OCI-LY1 (cell line): ENCODE measurements at regions not wholly inside any gene's neighbourhood (a gene's known extent, or its start where the extent isn't known, plus 50 kb on each side); places are given as distances from the start of the nearest gene placed in this dataset.

Experiments used
- EZH2 ChIP-seq: fragments of 200-600 bp; sonication (generic), shearing (Covaris generic); IDR thresholded peaks from 2 replicates; pipeline ENCODE4 v1.8.0; 2017; ENCODE audit warnings: borderline replicate concordance, mixed run types, mild to moderate bottlenecking, antibody characterized with exemption, low read length, moderate library complexity, mixed read lengths
- TF ChIP-seq, protein P1 (sequence below): fragments of 200-600 bp; sonication (generic), shearing (Covaris generic); IDR thresholded peaks from 2 replicates; pipeline ENCODE4 v1.5.1; 2017; ENCODE audit warnings: mild to moderate bottlenecking, antibody characterized with exemption, low read length, moderate library complexity, mixed read lengths

DNA sequence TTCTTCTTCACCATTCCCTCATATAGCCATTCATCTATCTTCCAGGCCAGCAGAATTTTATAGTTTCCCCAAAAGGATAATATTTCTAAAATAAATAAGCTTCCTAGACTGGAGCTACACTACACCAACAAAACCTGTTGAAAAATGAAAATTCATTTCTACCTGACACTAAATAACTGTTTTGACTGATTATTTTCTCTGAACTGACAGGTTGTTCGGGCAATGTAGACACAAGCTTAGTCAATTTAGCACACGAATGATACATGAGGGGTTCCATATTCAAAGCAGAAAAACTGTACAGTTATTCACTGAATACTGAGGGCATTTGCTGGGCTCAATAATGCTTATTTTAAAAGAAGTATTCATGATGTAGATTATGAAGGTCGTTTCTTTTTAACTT lies 589.7 kb downstream of the LIG4 start:
- TF ChIP-seq, protein P1, sequence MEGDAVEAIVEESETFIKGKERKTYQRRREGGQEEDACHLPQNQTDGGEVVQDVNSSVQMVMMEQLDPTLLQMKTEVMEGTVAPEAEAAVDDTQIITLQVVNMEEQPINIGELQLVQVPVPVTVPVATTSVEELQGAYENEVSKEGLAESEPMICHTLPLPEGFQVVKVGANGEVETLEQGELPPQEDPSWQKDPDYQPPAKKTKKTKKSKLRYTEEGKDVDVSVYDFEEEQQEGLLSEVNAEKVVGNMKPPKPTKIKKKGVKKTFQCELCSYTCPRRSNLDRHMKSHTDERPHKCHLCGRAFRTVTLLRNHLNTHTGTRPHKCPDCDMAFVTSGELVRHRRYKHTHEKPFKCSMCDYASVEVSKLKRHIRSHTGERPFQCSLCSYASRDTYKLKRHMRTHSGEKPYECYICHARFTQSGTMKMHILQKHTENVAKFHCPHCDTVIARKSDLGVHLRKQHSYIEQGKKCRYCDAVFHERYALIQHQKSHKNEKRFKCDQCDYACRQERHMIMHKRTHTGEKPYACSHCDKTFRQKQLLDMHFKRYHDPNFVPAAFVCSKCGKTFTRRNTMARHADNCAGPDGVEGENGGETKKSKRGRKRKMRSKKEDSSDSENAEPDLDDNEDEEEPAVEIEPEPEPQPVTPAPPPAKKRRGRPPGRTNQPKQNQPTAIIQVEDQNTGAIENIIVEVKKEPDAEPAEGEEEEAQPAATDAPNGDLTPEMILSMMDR = no peak
- TF ChIP-seq EZH2 = no peak
